Endothelial cell of umbilical vein (primary cell): ENCODE measurements at regions not wholly inside any gene's neighbourhood (a gene's known extent, or its start where the extent isn't known, plus 50 kb on each side); places are given as distances from the start of the nearest gene placed in this dataset.

Source experiments
- BruUV-seq: library from RNA; stranded (reverse); fragments of 400-500 nt; replicated peaks from 2 replicates; lab custom pipeline; 2021; lab: Mats Ljungman, UMichigan
- CTCF ChIA-PET: fragments of 300-600, 350-600 bp; sonication (Branson Sonifier 250); formaldehyde crosslinking; loops from one replicate; lab custom pipeline; 2021; ENCODE audit warnings: antibody characterized with exemption, inconsistent platforms; lab: Charles Lee
- POLR2A ChIA-PET: fragments of 300-600, 350-600 bp; sonication (Branson Sonifier 250); formaldehyde crosslinking; loops from one replicate; lab custom pipeline; 2021; ENCODE audit warnings: antibody characterized with exemption, inconsistent platforms; lab: Charles Lee
- DNase-seq: peaks from one replicate; pipeline ENCODE4 v3.0.0-alpha.2; 2011; ENCODE audit warnings: low read depth, low spot score
- FAIRE-seq: peaks from 2 replicates; lab custom pipeline; 2011; peaks lifted over from hg19 to GRCh38; lab: Jason Lieb, UNC
- H2AFZ ChIP-seq: 2 replicates; pipeline ENCODE4 v1.6.0; 2012; ENCODE audit warnings: low read depth, low read length, control low read depth, inconsistent platforms
- H3K27ac ChIP-seq: 2 replicates; pipeline ENCODE4 v1.5.1; 2011; ENCODE audit warnings: low read depth, mild to moderate bottlenecking, control low read depth, low read length, moderate library complexity; ENCODE audit not compliant: insufficient read depth
- H3K27me3 ChIP-seq, 2 experiments: 2 replicates each; pipeline versions ENCODE4 v1.6.0 to v1.6.1; 2011; ENCODE audit warnings: low read length in 2 of 2, mixed read lengths in 1 of 2; ENCODE audit not compliant: control insufficient read depth in 2 of 2, insufficient read depth in 2 of 2
- H3K36me3 ChIP-seq, 2 experiments: 2 replicates in 1 of 2; 3 replicates in 1 of 2; pipeline ENCODE4 v1.5.1; 2011; ENCODE audit warnings: low read length in 2 of 2, mild to moderate bottlenecking in 1 of 2, moderate library complexity in 1 of 2; ENCODE audit not compliant: control insufficient read depth in 2 of 2, insufficient read depth in 2 of 2; ENCODE audit errors: extremely low read depth in 1 of 2
- H3K4me1 ChIP-seq: 3 replicates; pipeline ENCODE4 v1.5.1; 2011; ENCODE audit warnings: mild to moderate bottlenecking, low read length; ENCODE audit not compliant: control insufficient read depth, insufficient read depth; ENCODE audit errors: extremely low read depth
- H3K4me2 ChIP-seq: 2 replicates; pipeline ENCODE4 v1.6.1; 2011; ENCODE audit warnings: low read length, control low read depth, mixed read lengths; ENCODE audit not compliant: insufficient read depth
- H3K4me3 ChIP-seq, 3 experiments: fragments of 200-600 bp in 1 of 3; sonication (generic), shearing (Covaris generic) in 1 of 3; replicated peaks in 1 of 3; 2 replicates each; pipeline ENCODE4 v1.5.1; 2011 to 2016; ENCODE audit warnings: control low read depth in 3 of 3, low read length in 3 of 3, mild to moderate bottlenecking in 2 of 3, inconsistent platforms in 1 of 3, low read depth in 1 of 3, moderate library complexity in 1 of 3; ENCODE audit not compliant: insufficient read depth in 1 of 3
- H3K79me2 ChIP-seq: 2 replicates; pipeline ENCODE4 v1.6.0; 2012; ENCODE audit warnings: low read length, inconsistent platforms; ENCODE audit not compliant: control insufficient read depth, insufficient read depth
- H3K9ac ChIP-seq: replicated peaks from 2 replicates; pipeline ENCODE3; 2011; ENCODE audit warnings: low read length, control low read depth; ENCODE audit not compliant: insufficient read depth; ENCODE audit errors: extremely low read depth
- H3K9me1 ChIP-seq: replicated peaks from 3 replicates; pipeline ENCODE4 v1.6.0; 2011; ENCODE audit warnings: mild to moderate bottlenecking, low read length; ENCODE audit not compliant: control insufficient read depth, insufficient read depth; ENCODE audit errors: extremely low read depth
- H3K9me3 ChIP-seq: replicated peaks from 2 replicates; pipeline ENCODE4 v1.5.1; 2012; ENCODE audit warnings: low read length, inconsistent platforms; ENCODE audit not compliant: control insufficient read depth, insufficient read depth
- H4K20me1 ChIP-seq: replicated peaks from 2 replicates; pipeline ENCODE3; 2011; ENCODE audit warnings: mild to moderate bottlenecking, low read length; ENCODE audit not compliant: control insufficient read depth, insufficient read depth; ENCODE audit errors: extremely low read depth
- EZH2 ChIP-seq: IDR thresholded peaks from 2 replicates; pipeline ENCODE4 v1.6.1; 2012; ENCODE audit warnings: borderline replicate concordance, low read depth, mild to moderate bottlenecking, moderate library complexity, low read length, inconsistent platforms; ENCODE audit not compliant: severe bottlenecking
- FOS ChIP-seq: IDR thresholded peaks from 2 replicates; pipeline ENCODE4 v1.6.1; 2011; ENCODE audit warnings: mild to moderate bottlenecking, low read length, moderate library complexity, borderline replicate concordance; ENCODE audit not compliant: insufficient read depth
- GATA2 ChIP-seq: IDR thresholded peaks from 2 replicates; pipeline ENCODE4 v1.7.0; 2011; ENCODE audit warnings: low read depth, mild to moderate bottlenecking, moderate library complexity, mixed read lengths, low read length; ENCODE audit not compliant: insufficient read length, insufficient read depth
- JUN ChIP-seq: IDR thresholded peaks from 2 replicates; pipeline ENCODE4 v1.6.1; 2011; ENCODE audit warnings: borderline replicate concordance, low read depth; ENCODE audit not compliant: insufficient read length, insufficient read depth
- MYC ChIP-seq: IDR thresholded peaks from one replicate; pipeline ENCODE4 v1.6.1; 2011; ENCODE audit warnings: mild to moderate bottlenecking, low read depth, low read length
- POLR2A ChIP-seq: IDR thresholded peaks from 2 replicates; pipeline ENCODE4 v1.6.1; 2012; ENCODE audit warnings: low read depth, mild to moderate bottlenecking, control low read depth, low read length
- POLR2AphosphoS5 ChIP-seq: IDR thresholded peaks from 2 replicates; pipeline ENCODE4 v1.6.1; 2012; ENCODE audit warnings: low read depth, mild to moderate bottlenecking, control low read depth, low read length, moderate library complexity; ENCODE audit not compliant: insufficient read depth
- dilution Hi-C: fragments of 300-500 bp; cut with MboI; formaldehyde crosslinking; loops from one replicate; pipeline ENCODE4 v1.15.0; 2019; ENCODE audit warnings: low sequenced_read_pairs; ENCODE audit not compliant: extremely low pct_ligation_motif_present
- intact Hi-C: fragments of 100-400 bp; cut with micrococcal nuclease; formaldehyde crosslinking; loops from one replicate; pipeline ENCODE4 v1.10.0; 2022
- TF ChIP-seq, protein P1 (sequence below), 2 donors: IDR thresholded peaks; 1 replicate in 1 of 2; 2 replicates in 1 of 2; pipeline ENCODE4 v1.5.1; 2011; ENCODE audit warnings: low read length in 2 of 2, mild to moderate bottlenecking in 2 of 2, moderate library complexity in 2 of 2, control low read depth in 1 of 2, inconsistent platforms in 1 of 2, low read depth in 1 of 2; ENCODE audit not compliant: insufficient read depth in 1 of 2; ENCODE audit errors: extremely low read depth in 1 of 2
- TF ChIP-seq, protein P2 (sequence below): IDR thresholded peaks from 2 replicates; pipeline ENCODE4 v1.6.1; 2011; ENCODE audit not compliant: insufficient read depth, insufficient read length

DNA sequence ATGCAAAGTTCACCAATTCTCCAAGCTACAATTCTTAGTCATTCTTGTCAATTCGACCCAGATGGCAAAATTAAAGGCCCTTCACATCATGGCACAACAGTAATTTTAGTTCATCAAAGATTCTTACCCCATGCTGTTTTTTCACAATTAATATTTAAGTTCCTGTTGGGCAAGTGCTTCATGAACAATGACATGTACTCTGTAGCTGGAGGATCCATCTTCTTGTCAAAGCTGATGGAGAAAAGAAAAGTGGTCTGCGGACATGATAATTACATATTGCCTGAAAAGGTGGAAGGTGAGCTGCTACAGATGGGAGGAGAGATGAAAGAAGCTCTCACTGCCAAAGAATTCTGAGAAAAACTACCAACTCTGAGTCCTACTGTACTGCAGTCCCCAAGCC is 1370.3 kb upstream of the SLC10A2 start:
- intact Hi-C loops, result no loop called here
- CTCF ChIA-PET, result interaction anchor here (1.4 kb wide), 1 partner anchor 13 kb away, joined by 3 read pairs; no protein-coding TSS in a partner anchor
- H3K4me3 ChIP-seq, result no peak overlapping the region
- DNase-seq (no peak), FAIRE-seq (no peak)
- H3K9me1 ChIP-seq, result no peaks in the 10 kb centered on the region
- H3K27me3 ChIP-seq, result no peaks in the 10 kb centered on the region
- no peaks in the 10 kb centered on the region for H3K79me2 ChIP-seq
- H3K36me3 ChIP-seq, result no peaks in the 10 kb centered on the region
- no TSS peak for BruUV-seq
- POLR2A ChIA-PET, result no interaction called here
- dilution Hi-C loops, result no loop called here
- H3K9ac ChIP-seq, result no peak overlapping the region
- H3K4me1 ChIP-seq, result no peaks in the 10 kb centered on the region
- no peak overlapping the region for H2AFZ ChIP-seq
- no peak overlapping the region for H3K27ac ChIP-seq
- no peak overlapping the region for H3K4me2 ChIP-seq
- TF ChIP-seq, protein P1, sequence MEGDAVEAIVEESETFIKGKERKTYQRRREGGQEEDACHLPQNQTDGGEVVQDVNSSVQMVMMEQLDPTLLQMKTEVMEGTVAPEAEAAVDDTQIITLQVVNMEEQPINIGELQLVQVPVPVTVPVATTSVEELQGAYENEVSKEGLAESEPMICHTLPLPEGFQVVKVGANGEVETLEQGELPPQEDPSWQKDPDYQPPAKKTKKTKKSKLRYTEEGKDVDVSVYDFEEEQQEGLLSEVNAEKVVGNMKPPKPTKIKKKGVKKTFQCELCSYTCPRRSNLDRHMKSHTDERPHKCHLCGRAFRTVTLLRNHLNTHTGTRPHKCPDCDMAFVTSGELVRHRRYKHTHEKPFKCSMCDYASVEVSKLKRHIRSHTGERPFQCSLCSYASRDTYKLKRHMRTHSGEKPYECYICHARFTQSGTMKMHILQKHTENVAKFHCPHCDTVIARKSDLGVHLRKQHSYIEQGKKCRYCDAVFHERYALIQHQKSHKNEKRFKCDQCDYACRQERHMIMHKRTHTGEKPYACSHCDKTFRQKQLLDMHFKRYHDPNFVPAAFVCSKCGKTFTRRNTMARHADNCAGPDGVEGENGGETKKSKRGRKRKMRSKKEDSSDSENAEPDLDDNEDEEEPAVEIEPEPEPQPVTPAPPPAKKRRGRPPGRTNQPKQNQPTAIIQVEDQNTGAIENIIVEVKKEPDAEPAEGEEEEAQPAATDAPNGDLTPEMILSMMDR (IDR thresholded peaks at IDR 0.05; ENCODE audit: extremely low read depth in 1 of 2, insufficient read depth in 1 of 2, low read depth in 1 of 2, low read length in 2 of 2), result no peak
- TF ChIP-seq, protein P2, sequence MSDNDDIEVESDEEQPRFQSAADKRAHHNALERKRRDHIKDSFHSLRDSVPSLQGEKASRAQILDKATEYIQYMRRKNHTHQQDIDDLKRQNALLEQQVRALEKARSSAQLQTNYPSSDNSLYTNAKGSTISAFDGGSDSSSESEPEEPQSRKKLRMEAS, result no peak
- TF ChIP-seq POLR2AphosphoS5, result no peak
- no peaks in the 10 kb centered on the region for H4K20me1 ChIP-seq
- no peaks in the 10 kb centered on the region for H3K9me3 ChIP-seq

DNA sequence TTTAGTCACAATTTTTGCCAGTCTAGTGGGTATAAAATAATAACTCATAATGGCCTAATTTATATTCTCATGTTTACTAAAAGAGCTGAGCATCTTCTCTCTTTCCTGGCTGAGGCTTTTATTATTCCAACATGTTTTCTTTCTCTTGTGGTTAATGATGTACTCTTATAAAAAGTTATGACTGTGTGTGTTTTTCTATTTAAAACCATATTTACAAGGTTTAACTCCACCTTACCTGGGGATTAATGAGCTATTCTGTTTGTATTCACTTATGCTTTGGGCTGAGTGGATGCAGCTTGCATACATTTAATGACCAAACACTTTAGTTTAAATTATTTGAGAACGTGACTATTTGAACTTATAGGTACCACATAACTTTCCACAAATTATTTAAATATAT is 1365.7 kb upstream of the SLC10A2 start:
- no peak overlapping the region for H3K4me2 ChIP-seq
- DNase-seq, result no peak
- ChIA-PET CTCF (interaction anchor here (1.5 kb wide), 1 partner anchor 9 kb away, joined by 4 read pairs; no protein-coding TSS in a partner anchor), POLR2A (no interaction called here)
- H3K9me1 ChIP-seq, result no peaks in the 10 kb centered on the region
- no peaks in the 10 kb centered on the region for H3K4me1 ChIP-seq
- no peaks in the 10 kb centered on the region for H3K36me3 ChIP-seq
- H2AFZ ChIP-seq, result no peak overlapping the region
- BruUV-seq, result no TSS peak
- no peak overlapping the region for H3K27ac ChIP-seq
- intact Hi-C loops, result no loop called here
- H3K9ac ChIP-seq, result no peak overlapping the region
- FAIRE-seq, result no peak
- dilution Hi-C loops, result no loop called here
- H3K4me3 ChIP-seq, result no peak overlapping the region
- no peak for TF ChIP-seq MYC
- TF ChIP-seq, protein P2, result no peak
- TF ChIP-seq POLR2AphosphoS5, result no peak
- no peak for TF ChIP-seq JUN
- TF ChIP-seq FOS, result no peak
- no peak for TF ChIP-seq POLR2A
- TF ChIP-seq, protein P1 (IDR thresholded peaks at IDR 0.05; ENCODE audit: extremely low read depth in 1 of 2, insufficient read depth in 1 of 2, low read depth in 1 of 2, low read length in 2 of 2), result no peak
- TF ChIP-seq GATA2, result no peak
- TF ChIP-seq EZH2, result no peak
- no peaks in the 10 kb centered on the region for H3K9me3 ChIP-seq
- no peaks in the 10 kb centered on the region for H3K79me2 ChIP-seq
- H3K27me3 ChIP-seq, result no peaks in the 10 kb centered on the region
- no peaks in the 10 kb centered on the region for H4K20me1 ChIP-seq
